C4-2B (cell line): ENCODE measurements at regions not wholly inside any gene's neighbourhood (a gene's known extent, or its start where the extent isn't known, plus 50 kb on each side); places are given as distances from the start of the nearest gene placed in this dataset.

ENCODE experiments used
- H3K27ac ChIP-seq: fragments of 450-650 bp; 2 replicates; pipeline ENCODE4 v1.5.1; 2017
- ZFX ChIP-seq: fragments of 450-650 bp; IDR thresholded peaks from 2 replicates; pipeline ENCODE4 v1.6.1; 2017
- TF ChIP-seq, protein P1 (sequence below): fragments of 450-650 bp; conservative IDR thresholded peaks from 2 replicates; pipeline ENCODE4 v1.5.1; 2017; ENCODE audit warnings: mild to moderate bottlenecking

DNA sequence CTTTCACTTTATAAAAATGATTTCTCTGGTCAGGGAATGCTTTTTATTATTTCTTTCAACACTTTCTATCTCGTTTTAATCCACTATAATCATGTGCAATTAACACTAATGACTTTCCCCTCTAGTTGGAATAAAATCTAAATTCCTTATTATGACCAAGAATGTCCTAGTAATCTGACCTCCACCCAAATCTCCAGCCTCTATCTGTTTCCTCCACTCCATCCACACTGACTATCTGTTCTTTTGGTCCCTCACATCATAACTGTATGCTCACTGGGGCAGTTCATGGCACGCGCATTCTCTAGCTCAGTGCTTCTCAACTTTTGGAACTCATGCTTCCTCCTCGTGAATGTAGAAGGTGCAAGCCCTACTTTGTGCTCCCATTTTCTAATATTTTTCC is 244.7 kb downstream of the POSTN start:
- TF ChIP-seq, protein P1, sequence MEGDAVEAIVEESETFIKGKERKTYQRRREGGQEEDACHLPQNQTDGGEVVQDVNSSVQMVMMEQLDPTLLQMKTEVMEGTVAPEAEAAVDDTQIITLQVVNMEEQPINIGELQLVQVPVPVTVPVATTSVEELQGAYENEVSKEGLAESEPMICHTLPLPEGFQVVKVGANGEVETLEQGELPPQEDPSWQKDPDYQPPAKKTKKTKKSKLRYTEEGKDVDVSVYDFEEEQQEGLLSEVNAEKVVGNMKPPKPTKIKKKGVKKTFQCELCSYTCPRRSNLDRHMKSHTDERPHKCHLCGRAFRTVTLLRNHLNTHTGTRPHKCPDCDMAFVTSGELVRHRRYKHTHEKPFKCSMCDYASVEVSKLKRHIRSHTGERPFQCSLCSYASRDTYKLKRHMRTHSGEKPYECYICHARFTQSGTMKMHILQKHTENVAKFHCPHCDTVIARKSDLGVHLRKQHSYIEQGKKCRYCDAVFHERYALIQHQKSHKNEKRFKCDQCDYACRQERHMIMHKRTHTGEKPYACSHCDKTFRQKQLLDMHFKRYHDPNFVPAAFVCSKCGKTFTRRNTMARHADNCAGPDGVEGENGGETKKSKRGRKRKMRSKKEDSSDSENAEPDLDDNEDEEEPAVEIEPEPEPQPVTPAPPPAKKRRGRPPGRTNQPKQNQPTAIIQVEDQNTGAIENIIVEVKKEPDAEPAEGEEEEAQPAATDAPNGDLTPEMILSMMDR = no peak
- no peak for TF ChIP-seq ZFX
- no peak overlapping the region for H3K27ac ChIP-seq

DNA sequence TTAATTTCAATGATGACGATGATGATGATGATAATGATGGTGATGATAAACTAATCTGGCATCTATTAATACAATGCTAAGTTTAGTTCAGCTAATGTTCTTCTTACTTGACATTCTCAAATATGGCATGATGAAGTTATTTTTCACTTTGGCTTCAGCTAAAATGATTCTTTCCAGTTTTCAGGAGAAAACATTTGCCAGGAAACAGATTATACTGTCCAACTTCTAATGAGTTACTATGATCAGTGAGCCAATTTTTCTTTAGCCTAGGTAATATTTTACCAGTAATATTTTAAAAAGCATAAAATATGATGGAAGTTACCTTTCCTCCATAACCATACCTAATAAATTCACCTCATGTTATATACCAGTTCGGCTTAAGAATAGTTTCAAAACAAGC is 245.7 kb upstream of the CSNK1A1L start:
- TF ChIP-seq ZFX = no peak
- TF ChIP-seq, protein P1 = no peak

DNA sequence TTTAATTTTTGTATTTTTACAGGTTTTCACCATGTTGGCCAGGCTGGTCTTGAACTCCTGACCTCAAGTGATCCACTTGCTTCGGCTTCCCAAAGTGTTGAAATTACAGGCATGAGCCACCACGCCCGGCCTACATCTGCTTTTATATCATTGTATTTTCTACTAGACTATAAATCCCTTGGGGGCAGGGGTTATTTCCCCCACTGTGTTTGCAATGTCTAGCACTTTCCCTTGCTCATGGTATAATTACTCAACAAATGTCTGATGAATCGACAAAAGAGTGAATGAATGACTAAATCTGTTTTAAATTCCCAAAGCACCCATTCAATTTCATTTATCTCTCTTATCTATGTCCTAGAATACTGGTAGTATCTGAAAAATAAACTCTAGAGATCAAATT is 244.5 kb upstream of the CSNK1A1L start:
- TF ChIP-seq ZFX = no peak
- TF ChIP-seq, protein P1 = no peak
- H3K27ac ChIP-seq = no peak overlapping the region

More for the DNA sequence above, 245.7 kb upstream of the CSNK1A1L start:
- H3K27ac ChIP-seq = no peak overlapping the region

DNA sequence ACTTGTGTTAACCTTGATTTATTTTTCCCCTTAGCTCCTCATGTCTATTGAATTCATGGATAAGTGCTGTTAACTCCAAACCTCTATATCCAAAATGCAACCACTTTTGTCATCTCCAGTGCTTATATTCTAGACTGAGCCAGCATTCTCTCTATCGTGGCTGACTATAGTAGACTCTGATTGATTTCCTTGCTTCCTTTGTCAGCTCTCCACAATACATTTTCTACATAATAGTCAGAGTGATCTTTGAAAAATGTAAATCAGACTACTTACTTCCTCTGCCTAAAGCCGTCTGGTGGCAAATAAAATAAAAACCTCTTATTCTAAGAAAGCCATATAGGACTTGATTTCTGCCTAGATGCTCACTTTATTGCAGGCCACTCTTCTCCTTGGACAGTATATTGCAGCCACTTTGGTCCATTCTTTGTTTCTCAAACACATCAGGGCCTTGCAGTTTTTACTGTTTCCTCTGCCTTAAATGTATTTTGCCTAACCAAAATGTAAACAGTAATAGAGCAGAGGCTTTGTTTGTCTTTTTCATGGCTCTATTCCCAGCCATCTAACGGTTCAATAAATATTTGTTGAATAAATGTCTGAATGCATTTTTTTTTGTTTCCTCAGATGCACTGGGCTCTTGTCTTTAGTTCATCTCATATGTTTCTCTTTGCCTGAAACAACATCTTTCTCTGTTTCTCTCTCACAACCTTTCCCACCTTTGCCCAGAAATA is 243.6 kb upstream of the CSNK1A1L start:
- TF ChIP-seq, protein P1 = no peak
- TF ChIP-seq ZFX = no peak
- no peak overlapping the region for H3K27ac ChIP-seq

DNA sequence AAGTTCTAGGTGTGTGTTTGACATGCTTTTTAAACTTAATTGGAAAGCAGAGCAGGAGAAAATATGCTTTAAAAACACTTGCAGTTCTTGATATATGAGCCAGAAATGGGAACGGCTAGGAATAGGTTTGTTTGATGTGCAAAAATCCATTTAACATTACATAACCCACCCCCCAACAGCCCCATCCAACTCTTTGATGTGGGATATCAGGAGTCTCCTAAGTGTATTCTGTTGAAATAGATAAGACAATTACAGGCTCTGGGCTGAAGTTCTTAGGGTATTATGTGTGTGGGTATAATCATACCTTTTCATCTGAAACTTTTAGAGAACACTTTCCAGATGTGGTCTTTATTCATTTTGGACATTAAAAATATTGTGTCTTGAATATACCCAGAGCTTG is 240.4 kb upstream of the CSNK1A1L start:
- no peak overlapping the region for H3K27ac ChIP-seq
- TF ChIP-seq ZFX = no peak
- TF ChIP-seq, protein P1 = no peak

DNA sequence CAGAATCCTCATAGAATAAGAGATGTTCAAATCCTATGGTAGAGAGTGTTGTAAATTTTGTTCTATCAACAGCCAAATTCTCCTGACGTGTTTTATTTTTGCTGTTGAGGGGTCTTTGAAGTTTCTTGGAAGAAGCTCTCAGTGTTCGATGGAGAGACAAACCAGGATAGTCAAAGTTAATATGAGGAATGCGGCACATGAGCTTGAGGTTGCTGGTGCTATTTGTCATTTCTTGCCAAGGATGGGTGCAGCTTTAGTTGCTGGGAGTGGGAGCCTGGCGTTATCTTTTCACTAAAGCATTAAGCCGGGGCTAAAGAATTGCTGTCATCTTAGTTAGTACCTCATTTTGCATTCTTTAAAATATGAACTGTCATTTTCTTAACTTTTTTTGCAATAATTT is 239.9 kb upstream of the CSNK1A1L start:
- TF ChIP-seq, protein P1 = no peak
- no peak for TF ChIP-seq ZFX
- no peak overlapping the region for H3K27ac ChIP-seq

DNA sequence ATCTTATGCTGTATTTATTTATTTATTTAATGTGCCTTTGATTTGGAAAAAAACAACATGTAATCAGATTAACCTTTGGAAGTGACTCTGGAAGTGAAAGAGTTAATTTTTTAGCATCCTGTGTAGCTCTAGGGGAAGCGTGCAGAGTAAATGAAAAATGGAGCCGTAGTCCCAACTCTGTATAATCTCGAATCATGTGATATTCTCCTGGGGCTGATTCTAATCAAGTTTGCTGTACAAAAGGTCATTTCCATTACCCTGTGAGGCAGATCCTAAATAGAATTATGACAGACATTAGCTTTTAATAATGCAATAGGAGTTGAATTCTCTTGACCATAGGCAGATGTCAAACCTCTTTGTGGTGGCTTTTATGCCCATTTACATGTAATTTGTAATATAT is 238.6 kb upstream of the CSNK1A1L start:
- TF ChIP-seq, protein P1 = no peak
- no peak for TF ChIP-seq ZFX
- H3K27ac ChIP-seq = no peak overlapping the region
